GM18951 (cell line): ENCODE measurements at regions not wholly inside any gene's neighbourhood (a gene's known extent, or its start where the extent isn't known, plus 50 kb on each side); places are given as distances from the start of the nearest gene placed in this dataset.
"Not testable (repeated sequence)": the region's sequence is repeated elsewhere in the genome, so short reads cannot be mapped to it uniquely, and the experiment has no call there.

ENCODE experiments used
- POLR2A ChIP-seq: IDR thresholded peaks from 4 replicates; pipeline ENCODE4 v1.6.1; 2011; ENCODE audit warnings: mild to moderate bottlenecking; ENCODE audit not compliant: insufficient read length, insufficient read depth; ENCODE audit errors: extremely low read depth
- in situ Hi-C: fragments of 300-500 bp; cut with MboI; formaldehyde crosslinking; loops from one replicate; pipeline ENCODE4 v1.12.0; 2022; ENCODE audit warnings: low sequenced_read_pairs, mixed read lengths, inconsistent platforms; ENCODE audit not compliant: unreplicated experiment

- TF ChIP-seq POLR2A = no peak
- in situ Hi-C loops = no loop called here
Observed at GRCh38 chr16:29226782-29227181, 179.7 kb downstream of the NPIPB11 start.

GRCh38 chr16:29224675-29225074, 181.8 kb downstream of the NPIPB11 start:
- in situ Hi-C loops = not testable (repeated sequence)

GRCh38 chr16:29222615-29223014, 183.9 kb downstream of the NPIPB11 start:
- in situ Hi-C loops = not testable (repeated sequence)

- in situ Hi-C loops = not testable (repeated sequence)
Observed at GRCh38 chr16:29222008-29222407, 184.5 kb downstream of the NPIPB11 start.

GRCh38 chr16:29221281-29221955, 185.1 kb downstream of the NPIPB11 start:
- in situ Hi-C loops = not testable (repeated sequence)

GRCh38 chr16:29220647-29221191, 185.8 kb downstream of the NPIPB11 start:
- in situ Hi-C loops = not testable (repeated sequence)

- in situ Hi-C loops = not testable (repeated sequence)
Observed at GRCh38 chr16:29219966-29220646, 186.4 kb downstream of the NPIPB11 start.

GRCh38 chr16:29219562-29219961, 186.9 kb downstream of the NPIPB11 start:
- in situ Hi-C loops = not testable (repeated sequence)

GRCh38 chr16:29218649-29219048, 187.9 kb downstream of the NPIPB11 start:
- in situ Hi-C loops = not testable (repeated sequence)

GRCh38 chr16:29218171-29218570, 188.3 kb downstream of the NPIPB11 start:
- in situ Hi-C loops = not testable (repeated sequence)

GRCh38 chr16:29217752-29218126, 188.8 kb downstream of the NPIPB11 start:
- in situ Hi-C loops = not testable (repeated sequence)

GRCh38 chr16:29217104-29217751, 189.3 kb downstream of the NPIPB11 start:
- in situ Hi-C loops = not testable (repeated sequence)

GRCh38 chr16:29213770-29214169, 192.7 kb downstream of the NPIPB11 start:
- in situ Hi-C loops = not testable (repeated sequence)

- in situ Hi-C loops = not testable (repeated sequence)
Observed at GRCh38 chr16:29213251-29213650, 193.3 kb downstream of the NPIPB11 start.

- in situ Hi-C loops = not testable (repeated sequence)
Observed at GRCh38 chr16:29212084-29213027, 194.2 kb downstream of the NPIPB11 start.

GRCh38 chr16:29211456-29211855, 195.1 kb downstream of the NPIPB11 start:
- in situ Hi-C loops = not testable (repeated sequence)

GRCh38 chr16:29210299-29211150, 196.0 kb downstream of the NPIPB11 start:
- in situ Hi-C loops = not testable (repeated sequence)

- in situ Hi-C loops = not testable (repeated sequence)
Observed at GRCh38 chr16:29206120-29206519, 200.4 kb downstream of the NPIPB11 start.

- in situ Hi-C loops = not testable (repeated sequence)
Observed at GRCh38 chr16:29205151-29205550, 201.4 kb downstream of the NPIPB11 start.
